IMR-90 (cell line): ENCODE measurements at regions not wholly inside any gene's neighbourhood (a gene's known extent, or its start where the extent isn't known, plus 50 kb on each side); places are given as distances from the start of the nearest gene placed in this dataset.

ENCODE experiments used
- ATAC-seq: fragments of 200-7000 bp; cut with Tn5 transposase; 2 replicates; pipeline ENCODE4 v1.9.1; 2020; ENCODE audit warnings: low read depth, mild to moderate bottlenecking, moderate library complexity
- BruUV-seq: library from RNA; stranded (reverse); fragments of 400-500 nt; replicated peaks from 2 replicates; lab custom pipeline; 2021; lab: Mats Ljungman, UMichigan
- CTCF ChIA-PET: fragments of 300-600 bp; formaldehyde crosslinking; extraction: SDS; loops from one replicate; lab custom pipeline; 2021; ENCODE audit warnings: antibody characterized with exemption; lab: Yijun Ruan, JAX
- POLR2A ChIA-PET: fragments of 300-600 bp; sonication (Branson Sonifier 250); formaldehyde crosslinking; loops from one replicate; lab custom pipeline; 2022; ENCODE audit warnings: antibody characterized with exemption; ENCODE audit not compliant: unreplicated experiment; lab: Charles Lee
- DNase-seq: peaks from one replicate; pipeline ENCODE4 v3.0.0; 2013
- H2AFZ ChIP-seq: replicated peaks from 2 replicates; pipeline ENCODE3; 2013; ENCODE audit warnings: low read length, mild to moderate bottlenecking; ENCODE audit not compliant: poor library complexity
- H2AK5ac ChIP-seq: 2 replicates; pipeline ENCODE4 v1.6.1; 2013; ENCODE audit warnings: low read depth, low read length, inconsistent platforms
- H2AK9ac ChIP-seq: replicated peaks from 2 replicates; pipeline ENCODE3; 2013; ENCODE audit warnings: mild to moderate bottlenecking, low read depth, low read length, moderate library complexity; ENCODE audit not compliant: poor library complexity
- H2BK120ac ChIP-seq: 2 replicates; pipeline ENCODE4 v1.6.1; 2013; ENCODE audit warnings: low read depth, low read length, inconsistent platforms
- H2BK15ac ChIP-seq: 3 replicates; pipeline ENCODE4 v1.6.1; 2013; ENCODE audit warnings: low read depth, low read length, inconsistent platforms
- H2BK20ac ChIP-seq: 2 replicates; pipeline ENCODE4 v1.6.1; 2013; ENCODE audit warnings: low read depth, mild to moderate bottlenecking, inconsistent platforms, low read length, moderate library complexity
- H2BK5ac ChIP-seq: 2 replicates; pipeline ENCODE4 v1.6.1; 2013; ENCODE audit warnings: mild to moderate bottlenecking, low read depth, low read length, inconsistent platforms; ENCODE audit not compliant: poor library complexity, severe bottlenecking
- H3K14ac ChIP-seq: replicated peaks from 2 replicates; pipeline ENCODE4 v1.6.1; 2013; ENCODE audit warnings: low read depth, low read length, inconsistent platforms
- H3K18ac ChIP-seq: 2 replicates; pipeline ENCODE4 v1.6.1; 2013; ENCODE audit warnings: low read depth, low read length, control low read depth
- H3K23ac ChIP-seq: 2 replicates; pipeline ENCODE4 v1.6.1; 2013; ENCODE audit warnings: low read depth, low read length, inconsistent platforms
- H3K27ac ChIP-seq: 2 replicates; pipeline ENCODE4 v1.5.1; 2013; ENCODE audit warnings: mild to moderate bottlenecking, control low read depth, low read length; ENCODE audit not compliant: insufficient read depth
- H3K27me3 ChIP-seq: 2 replicates; pipeline ENCODE4 v1.6.1; 2013; ENCODE audit warnings: low read length; ENCODE audit not compliant: control insufficient read depth, insufficient read depth
- H3K36me3 ChIP-seq: 2 replicates; pipeline ENCODE4 v1.6.1; 2013; ENCODE audit warnings: low read length, mixed read lengths; ENCODE audit not compliant: control insufficient read depth, insufficient read depth
- H3K4ac ChIP-seq: 2 replicates; pipeline ENCODE4 v1.6.1; 2013; ENCODE audit warnings: low read depth, low read length, inconsistent platforms
- H3K4me1 ChIP-seq: 2 replicates; pipeline ENCODE4 v1.6.1; 2013; ENCODE audit warnings: low read length, mixed read lengths; ENCODE audit not compliant: control insufficient read depth, insufficient read depth
- H3K4me2 ChIP-seq: 2 replicates; pipeline ENCODE4 v1.6.1; 2013; ENCODE audit warnings: low read depth, mild to moderate bottlenecking, control low read depth, low read length, moderate library complexity
- H3K4me3 ChIP-seq: 2 replicates; pipeline ENCODE4 v1.5.1; 2013; ENCODE audit warnings: low read depth, mild to moderate bottlenecking, control low read depth, low read length, moderate library complexity; ENCODE audit not compliant: insufficient read depth
- H3K56ac ChIP-seq: 2 replicates; pipeline ENCODE4 v1.6.1; 2013; ENCODE audit warnings: low read length, inconsistent platforms; ENCODE audit not compliant: insufficient read depth; ENCODE audit errors: extremely low read depth
- H3K79me1 ChIP-seq, 2 experiments: 2 replicates each; pipeline ENCODE4 v1.6.1; 2013; ENCODE audit warnings: low read length in 2 of 2, inconsistent platforms in 1 of 2, low read depth in 1 of 2
- H3K9ac ChIP-seq: 2 replicates; pipeline ENCODE4 v1.6.1; 2013; ENCODE audit warnings: low read depth, low read length, control low read depth
- H3K9me1 ChIP-seq: 2 replicates; pipeline ENCODE4 v1.6.1; 2013; ENCODE audit warnings: low read length, inconsistent platforms; ENCODE audit not compliant: insufficient read depth
- H3K9me3 ChIP-seq: 2 replicates; pipeline ENCODE4 v1.6.1; 2013; ENCODE audit warnings: low read length; ENCODE audit not compliant: control insufficient read depth, insufficient read depth
- H4K20me1 ChIP-seq: 2 replicates; pipeline ENCODE4 v1.6.1; 2013; ENCODE audit warnings: low read length, inconsistent platforms; ENCODE audit not compliant: insufficient read depth
- H4K5ac ChIP-seq: 2 replicates; pipeline ENCODE4 v1.6.1; 2013; ENCODE audit warnings: mild to moderate bottlenecking, low read depth, low read length, control low read depth
- H4K8ac ChIP-seq, 2 experiments: 2 replicates each; pipeline ENCODE4 v1.6.1; 2013; ENCODE audit warnings: low read depth in 2 of 2, low read length in 2 of 2, control low read depth in 1 of 2, inconsistent platforms in 1 of 2
- H4K91ac ChIP-seq: 2 replicates; pipeline ENCODE4 v1.6.1; 2013; ENCODE audit warnings: low read depth, low read length, inconsistent platforms; ENCODE audit not compliant: insufficient read depth
- BHLHE40 ChIP-seq: fragments of 150-350 bp; IDR thresholded peaks from 2 replicates; pipeline ENCODE4 v1.6.1; 2016; ENCODE audit warnings: mild to moderate bottlenecking, low read depth, low read length
- ELK1 ChIP-seq: fragments of 150-350 bp; IDR thresholded peaks from 2 replicates; pipeline ENCODE4 v1.6.1; 2016; ENCODE audit warnings: low read depth, mild to moderate bottlenecking, low read length, moderate library complexity, borderline replicate concordance
- FOS ChIP-seq: fragments of 150-350 bp; IDR thresholded peaks from 2 replicates; pipeline ENCODE4 v1.6.1; 2016; ENCODE audit warnings: low read depth, low read length
- MAFK ChIP-seq: IDR thresholded peaks from 2 replicates; pipeline ENCODE4 v1.6.1; 2012; ENCODE audit warnings: low read depth, low read length, improper control_type of control experiment
- RAD21 ChIP-seq: IDR thresholded peaks from 2 replicates; pipeline ENCODE4 v1.6.1; 2012; ENCODE audit warnings: low read length, improper control_type of control experiment
- RCOR1 ChIP-seq: IDR thresholded peaks from 2 replicates; pipeline ENCODE4 v1.6.1; 2012; ENCODE audit warnings: mild to moderate bottlenecking, low read length, improper control_type of control experiment; ENCODE audit not compliant: insufficient replicate concordance
- RFX5 ChIP-seq: IDR thresholded peaks from 2 replicates; pipeline ENCODE4 v1.8.0; 2012; ENCODE audit warnings: low read depth, mild to moderate bottlenecking, low read length, moderate library complexity
- SMC3 ChIP-seq: fragments of 150-350 bp; IDR thresholded peaks from 2 replicates; pipeline ENCODE4 v1.6.1; 2016; ENCODE audit warnings: low read depth, mild to moderate bottlenecking, antibody characterized with exemption, low read length, moderate library complexity
- WGBS, 2 experiments: methylation state at CpG; one replicate each; pipeline versions ENCODE4 v1.1.5 to v1.1.7; 2013; ENCODE audit warnings: missing lambda C conversion rate in 2 of 2; ENCODE audit not compliant: insufficient read length in 1 of 2; ENCODE audit errors: extremely low coverage in 2 of 2; 5-methylcytosine and 5-hydroxymethylcytosine counted together
- dilution Hi-C: fragments of 300-500 bp; cut with HindIII; formaldehyde crosslinking; loops from one replicate; pipeline ENCODE4 v1.14.3; 2018; ENCODE audit warnings: low sequenced_read_pairs; ENCODE audit not compliant: unreplicated experiment
- in situ Hi-C: fragments of 300-500 bp; cut with MboI; formaldehyde crosslinking; loops from 3 replicates; pipeline ENCODE4 v1.14.3; 2019; ENCODE audit warnings: low sequenced_read_pairs, inconsistent platforms, mixed read lengths
- intact Hi-C: fragments of 100-400 bp; cut with micrococcal nuclease; formaldehyde crosslinking; loops from 2 replicates; pipeline ENCODE4 v1.10.0; 2022

GRCh38 chr3:1611824-1612223 lies 486.8 kb upstream of the CNTN4 start:
- no TSS peak for BruUV-seq
- in situ Hi-C loops (no loop called here), dilution Hi-C loops (no loop called here), intact Hi-C loops (no loop called here)
- Histone ChIP-seq H3K9me3 (no peaks in the 10 kb centered on the region; the same call in 1 of the 2 replicates), H3K9ac (no peak overlapping the region), H2BK5ac (no peak overlapping the region), H4K8ac (no peak overlapping the region), H4K91ac (no peak overlapping the region), H3K14ac (no peak overlapping the region), H3K9me1 (no peaks in the 10 kb centered on the region), H2BK120ac (no peak overlapping the region), H2AFZ (no peak overlapping the region), H3K23ac (no peak overlapping the region), H3K4me1 (no peaks in the 10 kb centered on the region), H2BK15ac (no peak overlapping the region), H3K18ac (no peak overlapping the region), H3K27ac (no peak overlapping the region), H3K4me2 (no peak overlapping the region), H3K4ac (no peak overlapping the region), H3K36me3 (no peaks in the 10 kb centered on the region), H2AK9ac (no peak overlapping the region), H3K27me3 (no peaks in the 10 kb centered on the region), H2AK5ac (no peak overlapping the region), H4K5ac (no peak overlapping the region), H2BK20ac (no peak overlapping the region), H4K20me1 (no peaks in the 10 kb centered on the region), H3K4me3 (no peak overlapping the region), H3K79me1 (no peaks in the 10 kb centered on the region), H3K56ac (no peak overlapping the region)
- no peak for TF ChIP-seq ELK1
- no peak for TF ChIP-seq RCOR1
- TF ChIP-seq FOS, result no peak
- no peak for TF ChIP-seq RFX5
- TF ChIP-seq RAD21, result no peak
- TF ChIP-seq MAFK, result no peak
- no peak for TF ChIP-seq BHLHE40
- TF ChIP-seq SMC3, result no peak
- DNase-seq (no peak), ATAC-seq (no peak)
- POLR2A ChIA-PET, result no interaction called here
- CTCF ChIA-PET, result no interaction called here
- WGBS, 2 experiments, result no CpG with 5 or more reads among the region's 3 CpGs
